Neural crest cell (in vitro differentiated cells): ENCODE measurements at regions not wholly inside any gene's neighbourhood (a gene's known extent, or its start where the extent isn't known, plus 50 kb on each side); places are given as distances from the start of the nearest gene placed in this dataset.

Experiments
- DNase-seq: peaks from one replicate; pipeline ENCODE4 v3.0.0; 2021; ENCODE audit warnings: low read depth, mixed read lengths, low spot score
- H3K27ac Mint-ChIP-seq: one replicate; pipeline ENCODE4 v1.8.0; 2021; ENCODE audit warnings: mild to moderate bottlenecking, mixed read lengths; ENCODE audit not compliant: unreplicated experiment
- H3K27me3 Mint-ChIP-seq: 2 replicates; pipeline ENCODE4 v1.8.0; 2021; ENCODE audit warnings: low read depth, mild to moderate bottlenecking, mixed read lengths
- H3K36me3 Mint-ChIP-seq: 2 replicates; pipeline ENCODE4 v1.8.0; 2021; ENCODE audit warnings: low read depth, mild to moderate bottlenecking, mixed read lengths
- H3K4me1 Mint-ChIP-seq: 2 replicates; pipeline ENCODE4 v1.8.0; 2021; ENCODE audit warnings: mixed read lengths
- H3K4me3 Mint-ChIP-seq: one replicate; pipeline ENCODE4 v1.8.0; 2021; ENCODE audit warnings: mild to moderate bottlenecking, mixed read lengths
- H3K9me3 Mint-ChIP-seq: 2 replicates; pipeline ENCODE4 v1.8.0; 2021; ENCODE audit warnings: mixed read lengths
- CTCF ChIP-seq: fragments of 200-600 bp; sonication (generic); conservative IDR thresholded peaks from 2 replicates; pipeline ENCODE4 v1.5.0; 2021; ENCODE audit warnings: antibody characterized with exemption, mild to moderate bottlenecking

DNA sequence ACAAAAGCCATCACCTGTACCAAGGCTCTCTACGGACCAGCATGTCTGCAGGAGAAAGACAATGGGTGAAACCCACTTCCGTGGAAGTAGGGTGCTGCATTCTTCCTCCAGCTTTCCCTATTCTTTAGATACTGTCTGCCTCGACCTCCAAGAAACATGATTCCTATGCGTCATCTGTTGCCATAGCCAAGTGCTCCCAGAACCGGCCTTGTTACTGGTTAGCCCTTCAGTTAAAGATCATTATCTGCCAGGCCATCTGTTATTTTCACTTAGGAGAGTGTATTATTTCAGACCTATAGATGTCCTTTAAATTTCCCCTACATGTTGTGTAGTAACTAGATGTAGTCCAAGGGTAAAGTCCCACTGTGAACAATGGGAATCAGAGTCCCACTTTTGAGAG, 89.0 kb upstream of the KIAA1217 start:
- DNase-seq: no peak
- Mint-ChIP-seq H3K27me3 (peaks cover 12% of the 10 kb centered on the region), H3K27ac (no peak overlapping the region), H3K4me1 (peaks cover 15% of the 10 kb centered on the region), H3K4me3 (no peak overlapping the region), H3K36me3 (no peaks in the 10 kb centered on the region), H3K9me3 (no peaks in the 10 kb centered on the region)
- no peak for TF ChIP-seq CTCF

GRCh38 chr10:24120646-24121045, 88.3 kb upstream of the KIAA1217 start:
- Mint-ChIP-seq H3K4me3 (no peak overlapping the region), H3K36me3 (no peaks in the 10 kb centered on the region), H3K27me3 (peaks cover 14% of the 10 kb centered on the region), H3K4me1 (peaks cover 15% of the 10 kb centered on the region), H3K27ac (no peak overlapping the region), H3K9me3 (no peaks in the 10 kb centered on the region)
- no peak for TF ChIP-seq CTCF
- no peak for DNase-seq

GRCh38 chr10:24127516-24127915, 81.4 kb upstream of the KIAA1217 start:
- TF ChIP-seq CTCF: no peak
- no peak for DNase-seq
- Mint-ChIP-seq H3K27me3 (peaks cover 25% of the 10 kb centered on the region), H3K27ac (no peak overlapping the region), H3K36me3 (no peaks in the 10 kb centered on the region), H3K4me1 (peaks cover 28% of the 10 kb centered on the region), H3K4me3 (no peak overlapping the region), H3K9me3 (no peaks in the 10 kb centered on the region)

- peak overlapping the region; percentile 21 for H3K4me3 Mint-ChIP-seq
- DNase-seq: peak; percentile 6
- H3K27ac Mint-ChIP-seq: peak overlapping the region; percentile 78
- peaks cover 32% of the 10 kb centered on the region for H3K27me3 Mint-ChIP-seq
- H3K4me1 Mint-ChIP-seq: peaks cover 28% of the 10 kb centered on the region
- no peaks in the 10 kb centered on the region for H3K9me3 Mint-ChIP-seq
- no peak for TF ChIP-seq CTCF
- no peaks in the 10 kb centered on the region for H3K36me3 Mint-ChIP-seq
These were observed 80.7 kb upstream of the KIAA1217 start for GRCh38 chr10:24128066-24128730.

DNA sequence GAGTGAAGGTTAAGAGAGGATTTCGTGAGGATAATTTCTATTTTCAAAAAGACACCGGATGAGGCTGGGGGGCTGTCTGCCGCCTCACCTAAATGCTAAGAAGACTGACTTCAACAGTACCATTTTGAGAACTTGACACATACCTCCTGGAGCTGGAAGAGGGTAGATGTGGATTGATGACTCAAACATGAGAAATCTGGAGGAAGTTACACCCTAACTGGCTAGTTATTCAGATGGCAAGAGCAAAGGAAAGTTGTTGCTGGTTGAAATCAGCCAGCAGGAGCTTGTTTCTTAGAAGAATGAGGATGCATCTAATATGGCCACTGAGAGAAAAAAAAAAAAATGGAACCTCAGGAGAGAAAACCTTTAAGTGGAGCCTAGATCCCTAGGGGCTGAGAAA, 76.2 kb upstream of the KIAA1217 start:
- H3K9me3 Mint-ChIP-seq: no peaks in the 10 kb centered on the region
- TF ChIP-seq CTCF: no peak
- H3K27ac Mint-ChIP-seq: no peak overlapping the region
- peaks cover 47% of the 10 kb centered on the region for H3K27me3 Mint-ChIP-seq
- DNase-seq: no peak
- no peaks in the 10 kb centered on the region for H3K36me3 Mint-ChIP-seq
- H3K4me3 Mint-ChIP-seq: no peak overlapping the region
- H3K4me1 Mint-ChIP-seq: peaks cover 22% of the 10 kb centered on the region
